GM18499 (cell line): ENCODE measurements at regions not wholly inside any gene's neighbourhood (a gene's known extent, or its start where the extent isn't known, plus 50 kb on each side); places are given as distances from the start of the nearest gene placed in this dataset.
"Not testable (repeated sequence)": the region's sequence is repeated elsewhere in the genome, so short reads cannot be mapped to it uniquely, and the experiment has no call there.

ENCODE experiments used
- ATAC-seq: cut with Tn5 transposase; IDR thresholded peaks from one replicate; pipeline ENCODE4 v1.9.1; 2021; ENCODE audit warnings: moderate number of reproducible peaks; ENCODE audit not compliant: insufficient read depth, unreplicated experiment

GRCh38 chr3:80999481-80999880 is 762.0 kb downstream of the GBE1 start:
- no peak for ATAC-seq

DNA sequence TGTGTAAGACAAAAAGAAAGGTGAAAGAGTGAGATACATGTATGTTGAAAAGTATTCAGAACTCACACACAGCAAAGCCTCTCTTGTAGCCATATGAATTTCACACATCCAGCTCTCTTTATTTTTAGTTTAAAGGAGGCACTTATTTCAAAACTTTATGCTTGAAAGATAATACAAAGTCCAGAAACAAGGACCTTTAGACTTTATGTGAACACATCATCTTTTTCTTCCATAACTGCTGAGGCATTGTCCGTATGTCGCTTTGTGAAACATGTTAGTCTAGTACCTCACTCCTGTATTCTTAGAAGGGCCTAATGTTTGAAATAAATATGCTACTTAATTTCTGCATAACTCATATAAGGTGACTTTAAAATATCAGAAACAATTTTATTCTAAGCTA is 763.4 kb downstream of the GBE1 start:
- no peak for ATAC-seq

DNA sequence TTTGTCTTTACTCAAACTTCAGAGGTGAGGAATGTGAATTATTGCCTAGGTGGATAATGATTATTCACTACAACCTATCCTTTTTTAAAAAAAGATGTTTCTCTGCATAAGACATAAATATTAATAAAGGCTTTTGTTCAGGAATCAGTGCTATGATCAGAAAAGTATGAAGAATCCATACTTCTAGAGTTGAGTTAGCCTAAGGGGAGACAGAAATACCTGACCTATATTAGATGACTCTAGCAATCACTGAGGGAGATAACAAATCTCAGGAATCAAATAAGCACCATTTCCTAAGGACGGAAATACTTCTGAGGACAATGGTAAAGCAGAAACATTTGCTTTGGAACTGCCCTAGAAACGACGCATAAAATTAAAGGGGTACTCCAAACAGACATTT is 763.8 kb downstream of the GBE1 start:
- no peak for ATAC-seq

DNA sequence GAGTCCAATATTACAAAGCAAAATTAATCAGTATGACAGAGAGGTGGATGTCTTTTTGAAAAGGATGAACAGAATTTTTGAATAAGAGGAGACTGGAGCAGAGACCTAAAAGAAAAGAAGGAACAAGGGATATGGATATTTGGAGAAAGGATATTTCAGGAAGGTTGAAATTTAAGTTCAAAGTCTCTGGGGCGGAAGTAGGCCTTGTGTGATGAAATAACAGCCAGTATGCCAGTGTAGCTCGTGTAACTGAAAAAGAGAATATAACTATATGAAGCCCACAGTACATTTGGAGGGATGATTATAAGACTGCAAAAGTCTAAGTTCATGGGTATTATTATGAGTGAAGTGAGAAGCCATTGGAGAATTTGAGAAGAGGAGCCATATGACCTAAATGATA is 766.7 kb downstream of the GBE1 start:
- no peak for ATAC-seq

GRCh38 chr3:80994085-80994665 is 767.3 kb downstream of the GBE1 start:
- no peak for ATAC-seq

- no peak for ATAC-seq
Observed at GRCh38 chr3:80993241-80993945, 768.1 kb downstream of the GBE1 start.

GRCh38 chr3:80983753-80984152 is 777.7 kb downstream of the GBE1 start:
- no peak for ATAC-seq

GRCh38 chr3:80978216-80978969 is 783.1 kb downstream of the GBE1 start:
- ATAC-seq: no peak

GRCh38 chr3:80970292-80970691 is 791.2 kb downstream of the GBE1 start:
- ATAC-seq: no peak

DNA sequence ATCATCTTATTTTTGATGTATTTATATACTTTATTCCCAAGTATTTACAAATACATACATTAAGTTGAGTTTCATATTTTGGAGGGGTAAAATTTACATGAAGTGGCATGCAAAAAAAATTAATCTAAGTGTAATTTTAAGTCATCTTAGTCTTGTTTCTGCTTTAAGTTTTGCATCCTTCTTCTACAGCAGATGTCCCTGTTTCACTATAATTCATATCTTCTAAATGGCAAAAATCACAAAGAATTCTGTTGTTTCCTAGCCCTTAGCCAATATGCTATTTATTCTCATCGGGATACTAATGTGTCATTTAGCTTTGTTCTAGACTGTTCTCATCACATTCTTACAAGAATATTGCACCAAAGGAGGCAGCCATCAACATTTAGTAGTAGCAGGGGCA is 831.9 kb downstream of the GBE1 start:
- no peak for ATAC-seq

DNA sequence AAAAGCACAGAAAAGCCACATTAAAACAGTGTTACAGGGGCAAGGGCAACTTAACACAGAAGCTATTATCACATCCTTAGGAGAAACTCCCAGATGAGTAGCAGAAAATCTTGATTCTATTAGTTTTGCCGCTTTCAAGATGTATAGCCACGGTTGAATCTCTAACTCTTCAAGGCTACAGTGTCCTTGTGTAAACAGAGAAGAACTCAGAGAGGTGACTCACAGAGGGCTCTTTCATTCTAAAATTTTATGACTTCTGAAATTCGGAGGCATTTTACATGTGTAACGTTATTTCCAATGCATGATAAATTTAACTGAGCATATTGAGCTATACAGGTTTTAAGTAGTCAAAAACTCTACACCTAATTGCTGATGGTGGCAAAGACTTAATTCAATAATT is 846.6 kb downstream of the GBE1 start:
- no peak for ATAC-seq

DNA sequence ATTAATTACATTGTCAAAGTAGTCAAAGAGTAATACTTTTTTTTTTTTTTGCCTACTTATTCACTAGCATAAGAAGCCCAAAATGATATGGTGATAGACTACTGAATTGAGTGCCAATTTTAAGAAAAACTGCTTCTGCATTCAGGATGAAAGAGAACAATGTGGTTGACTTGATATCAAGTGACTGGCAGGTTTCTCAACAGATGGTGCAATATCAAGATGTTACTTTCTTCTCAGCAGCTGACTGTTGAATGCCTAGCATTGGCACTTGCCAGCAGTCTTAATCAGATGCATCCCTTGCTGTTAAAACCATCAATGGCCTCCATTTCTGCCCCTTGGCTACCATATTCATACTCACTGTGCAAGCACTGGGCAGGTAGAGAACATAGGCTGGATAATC is 863.2 kb downstream of the GBE1 start:
- no peak for ATAC-seq

DNA sequence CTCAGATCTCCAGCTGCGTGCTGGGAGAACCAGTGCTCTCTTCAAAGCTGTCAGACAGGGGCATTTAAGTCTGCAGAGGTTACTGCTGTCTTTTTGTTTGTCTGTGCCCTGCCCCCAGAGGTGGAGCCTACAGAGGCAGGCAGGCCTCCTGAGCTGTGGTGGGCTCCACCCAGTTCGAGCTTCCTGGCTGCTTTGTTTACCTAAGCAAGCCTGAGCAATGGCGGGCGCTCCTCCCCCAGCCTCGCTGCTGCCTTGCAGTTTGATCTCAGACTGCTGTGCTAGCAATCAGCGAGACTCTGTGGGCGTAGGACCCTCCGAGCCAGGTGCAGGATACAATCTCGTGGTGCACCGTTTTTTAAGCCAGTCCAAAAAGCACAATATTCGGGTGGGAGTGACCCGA is 864.4 kb downstream of the GBE1 start:
- not testable (repeated sequence) for ATAC-seq

DNA sequence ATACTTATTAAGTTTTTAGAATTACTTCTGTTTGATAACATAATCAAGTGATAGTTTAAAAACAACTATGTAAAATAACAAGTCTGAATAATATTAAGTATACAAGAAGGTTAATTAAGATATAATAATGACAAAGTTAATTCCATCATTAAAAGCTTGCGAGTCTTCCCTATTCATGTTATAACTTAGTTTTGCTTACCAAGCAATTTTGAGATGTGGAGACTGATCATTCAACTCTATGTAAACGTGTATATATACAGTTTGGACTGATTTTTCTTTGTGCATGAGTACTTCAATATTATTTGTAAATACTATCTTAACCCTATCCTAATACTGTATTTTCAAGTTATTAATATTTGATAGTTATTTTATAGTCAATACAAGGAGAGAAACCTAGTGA is 870.9 kb downstream of the GBE1 start:
- ATAC-seq: no peak

DNA sequence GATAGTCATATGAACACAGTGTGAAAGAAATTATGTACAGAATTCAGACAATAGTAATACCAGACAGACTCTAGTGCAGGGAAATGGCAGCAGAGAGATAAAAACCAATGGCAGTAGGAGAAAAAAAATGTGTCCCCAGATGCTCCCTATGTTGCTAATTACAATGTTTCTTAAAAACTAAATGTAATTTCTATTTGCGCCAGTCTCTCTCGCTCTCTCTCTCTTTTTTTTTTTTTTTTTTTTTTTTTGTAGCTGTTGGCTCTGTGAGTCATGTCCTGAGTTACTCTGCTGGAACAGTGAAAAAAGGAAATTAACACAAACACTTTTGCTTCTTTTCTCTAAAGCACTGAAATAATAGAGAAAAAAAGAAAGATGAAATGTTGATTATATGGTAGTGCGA is 871.9 kb downstream of the GBE1 start:
- no peak for ATAC-seq

GRCh38 chr3:80870476-80871041 is 890.9 kb downstream of the GBE1 start:
- no peak for ATAC-seq

- no peak for ATAC-seq
Observed at GRCh38 chr3:80855482-80855881, 906.0 kb downstream of the GBE1 start.

DNA sequence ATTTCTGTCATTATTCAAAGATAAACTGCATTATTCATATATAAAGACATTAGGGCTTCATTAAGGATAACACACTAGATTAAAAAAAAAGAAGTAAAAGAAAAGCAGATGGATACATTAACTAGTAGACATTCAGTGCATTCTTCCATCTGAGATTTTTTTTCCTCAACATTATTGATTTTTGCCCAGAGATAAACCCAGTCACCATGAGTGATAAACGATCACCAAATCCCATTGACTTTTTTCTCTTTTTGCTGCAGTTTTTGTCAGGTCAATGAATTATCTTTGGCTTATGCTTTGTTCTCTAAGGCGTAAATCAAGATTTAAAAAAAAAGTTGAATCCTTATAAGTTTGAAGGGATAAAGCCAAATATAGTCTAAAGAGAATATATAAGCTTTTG is 925.0 kb downstream of the GBE1 start:
- ATAC-seq: no peak

DNA sequence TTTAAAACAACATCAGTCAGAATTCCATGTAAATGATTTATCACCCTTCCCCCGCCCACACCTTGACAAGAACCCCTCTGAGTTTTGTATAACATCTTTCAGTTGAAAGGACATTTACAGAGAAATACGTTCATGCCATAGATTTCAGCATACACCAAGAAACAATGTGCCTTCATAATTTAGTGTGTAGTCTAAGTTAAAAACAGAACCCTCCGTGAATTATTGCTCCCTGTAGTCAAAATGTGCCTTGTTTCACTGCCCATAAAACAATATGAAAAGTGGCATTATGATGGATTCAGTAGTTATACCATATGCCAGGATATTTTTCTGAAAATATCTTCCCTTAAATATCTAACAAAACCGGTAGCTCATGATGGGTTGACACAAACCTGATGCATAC is 953.9 kb downstream of the GBE1 start:
- no peak for ATAC-seq

DNA sequence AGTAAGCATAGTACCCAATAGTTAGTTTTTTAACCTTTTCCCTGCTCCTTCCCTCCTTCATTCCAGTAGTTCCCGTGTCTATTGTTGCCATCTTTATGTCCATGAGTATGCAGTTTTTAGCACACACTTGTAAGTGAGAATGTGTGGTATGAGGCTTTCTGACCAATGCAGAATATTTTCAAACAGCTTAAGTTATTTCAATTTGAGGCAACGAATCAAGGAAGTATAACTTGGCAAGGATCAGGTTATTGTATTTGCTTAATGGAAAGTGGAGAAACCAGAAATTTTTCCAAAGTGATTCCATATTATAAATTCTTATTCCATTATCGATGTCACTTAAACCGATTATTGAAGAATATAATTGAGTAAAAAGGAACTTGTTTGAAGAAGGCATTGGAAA is 954.8 kb downstream of the GBE1 start:
- no peak for ATAC-seq

DNA sequence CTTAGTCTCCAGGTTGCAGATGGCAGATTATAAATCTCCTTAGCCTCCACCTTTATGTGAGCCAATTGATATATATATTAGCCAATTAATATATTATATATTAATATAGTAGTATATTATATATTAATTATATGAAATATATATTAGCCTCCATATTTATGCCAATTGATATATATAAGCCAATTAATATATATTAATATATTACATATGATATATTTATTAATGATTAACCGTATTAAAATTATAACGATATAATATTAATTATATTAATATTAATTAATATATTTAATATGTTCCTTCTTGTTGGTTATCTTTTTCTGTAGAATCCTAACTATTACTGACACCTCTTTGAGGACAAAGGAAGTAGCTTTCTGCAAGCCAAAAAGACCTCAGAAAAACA is 972.5 kb downstream of the GBE1 start:
- ATAC-seq: no peak
